H9 (cell line): ENCODE measurements at regions not wholly inside any gene's neighbourhood (a gene's known extent, or its start where the extent isn't known, plus 50 kb on each side); places are given as distances from the start of the nearest gene placed in this dataset.

Source experiments
- DNase-seq: peaks from one replicate; pipeline ENCODE4 v3.0.0-alpha.2; 2017
- H2AFZ ChIP-seq: one replicate; pipeline ENCODE4 v1.6.1; 2013; ENCODE audit warnings: mild to moderate bottlenecking, low read length, control low read depth, moderate library complexity
- H2AK5ac ChIP-seq: 2 replicates; pipeline ENCODE4 v1.6.1; 2013; ENCODE audit warnings: low read length, control low read depth, mixed read lengths; ENCODE audit not compliant: insufficient read length
- H2BK120ac ChIP-seq: one replicate; pipeline ENCODE4 v1.6.1; 2013; ENCODE audit warnings: low read depth, mild to moderate bottlenecking, low read length, control low read depth, inconsistent platforms; ENCODE audit not compliant: poor library complexity, severe bottlenecking
- H2BK12ac ChIP-seq: 2 replicates; pipeline ENCODE4 v1.6.1; 2013; ENCODE audit warnings: low read length, control low read depth, mixed read lengths, low read depth; ENCODE audit not compliant: insufficient read length
- H2BK15ac ChIP-seq: 2 replicates; pipeline ENCODE4 v1.6.1; 2013; ENCODE audit warnings: low read depth, low read length, control low read depth
- H2BK20ac ChIP-seq: one replicate; pipeline ENCODE4 v1.6.1; 2013; ENCODE audit warnings: low read depth, mild to moderate bottlenecking, low read length, control low read depth, inconsistent platforms; ENCODE audit not compliant: poor library complexity, severe bottlenecking
- H2BK5ac ChIP-seq: 2 replicates; pipeline ENCODE4 v1.6.1; 2013; ENCODE audit warnings: low read length, control low read depth, mixed read lengths; ENCODE audit not compliant: insufficient read length
- H3K14ac ChIP-seq: 2 replicates; pipeline ENCODE4 v1.6.1; 2013; ENCODE audit warnings: low read length, control low read depth; ENCODE audit not compliant: insufficient read depth
- H3K18ac ChIP-seq: 2 replicates; pipeline ENCODE4 v1.6.1; 2013; ENCODE audit warnings: low read depth, mild to moderate bottlenecking, mixed read lengths, low read length, control low read depth; ENCODE audit not compliant: insufficient read length
- H3K23ac ChIP-seq: 2 replicates; pipeline ENCODE4 v1.6.1; 2013; ENCODE audit warnings: low read length, control low read depth, mixed read lengths, low read depth; ENCODE audit not compliant: insufficient read length
- H3K23me2 ChIP-seq: 2 replicates; pipeline ENCODE4 v1.6.1; 2013; ENCODE audit warnings: low read depth, mild to moderate bottlenecking, mixed read lengths, low read length, control low read depth; ENCODE audit not compliant: insufficient read length, poor library complexity, severe bottlenecking
- H3K27ac ChIP-seq: 2 replicates; pipeline ENCODE4 v1.5.1; 2013; ENCODE audit warnings: low read length, control low read depth, mixed read lengths, low read depth; ENCODE audit not compliant: insufficient read length
- H3K27me3 ChIP-seq: 2 replicates; pipeline ENCODE4 v1.6.1; 2013; ENCODE audit warnings: low read length, control low read depth, inconsistent platforms; ENCODE audit not compliant: insufficient read depth
- H3K4ac ChIP-seq: 2 replicates; pipeline ENCODE4 v1.6.1; 2013; ENCODE audit warnings: low read depth, mild to moderate bottlenecking, control low read depth, inconsistent platforms, low read length, moderate library complexity
- H3K4me1 ChIP-seq: 2 replicates; pipeline ENCODE4 v1.6.1; 2013; ENCODE audit warnings: low read length, control low read depth, inconsistent platforms; ENCODE audit not compliant: insufficient read depth
- H3K4me2 ChIP-seq: 2 replicates; pipeline ENCODE4 v1.6.1; 2013; ENCODE audit warnings: low read length, control low read depth, mixed read lengths; ENCODE audit not compliant: insufficient read length, insufficient read depth
- H3K56ac ChIP-seq: 2 replicates; pipeline ENCODE4 v1.6.1; 2013; ENCODE audit warnings: low read depth, mild to moderate bottlenecking, mixed read lengths, low read length, control low read depth; ENCODE audit not compliant: insufficient read length
- H3K79me1 ChIP-seq: 2 replicates; pipeline ENCODE4 v1.6.1; 2013; ENCODE audit warnings: low read depth, mild to moderate bottlenecking, moderate library complexity, low read length, control low read depth, inconsistent platforms; ENCODE audit not compliant: insufficient read depth, poor library complexity, severe bottlenecking
- H3K79me2 ChIP-seq: 2 replicates; pipeline ENCODE4 v1.6.1; 2013; ENCODE audit warnings: low read length, control low read depth, inconsistent platforms; ENCODE audit not compliant: insufficient read depth
- H3K9ac ChIP-seq: 2 replicates; pipeline ENCODE4 v1.6.1; 2013; ENCODE audit warnings: low read length, control low read depth, mixed read lengths; ENCODE audit not compliant: insufficient read length; ENCODE audit errors: extremely low read depth
- H3K9me3 ChIP-seq: one replicate; pipeline ENCODE4 v1.6.1; 2013; ENCODE audit warnings: low read depth, low read length, inconsistent platforms; ENCODE audit not compliant: control insufficient read depth
- H3T11ph ChIP-seq: one replicate; pipeline ENCODE4 v1.6.1; 2013; ENCODE audit warnings: mild to moderate bottlenecking, low read length, control low read depth, inconsistent platforms
- H4K20me1 ChIP-seq: one replicate; pipeline ENCODE4 v1.6.1; 2013; ENCODE audit not compliant: control insufficient read depth, insufficient read length, insufficient read depth
- H4K5ac ChIP-seq: 2 replicates; pipeline ENCODE4 v1.6.1; 2013; ENCODE audit warnings: low read depth, mild to moderate bottlenecking, mixed read lengths, low read length, control low read depth; ENCODE audit not compliant: insufficient read length
- H4K8ac ChIP-seq: replicated peaks from 2 replicates; pipeline ENCODE4 v1.6.1; 2013; ENCODE audit warnings: low read length, control low read depth, mixed read lengths, low read depth; ENCODE audit not compliant: insufficient read length
- H4K91ac ChIP-seq: 2 replicates; pipeline ENCODE4 v1.6.1; 2013; ENCODE audit warnings: low read depth, mild to moderate bottlenecking, moderate library complexity, mixed read lengths, low read length, control low read depth; ENCODE audit not compliant: insufficient read length
- H3K27ac Mint-ChIP-seq, 3 experiments: 2 replicates in 2 of 3; 3 replicates in 1 of 3; pipeline ENCODE4 v1.8.0; 2020 to 2021; ENCODE audit warnings: mixed read lengths in 3 of 3, mild to moderate bottlenecking in 1 of 3, moderate library complexity in 1 of 3
- H3K27me3 Mint-ChIP-seq: 2 replicates; pipeline ENCODE4 v1.8.0; 2021; ENCODE audit warnings: low read depth, mild to moderate bottlenecking, moderate library complexity, mixed read lengths
- H3K36me3 Mint-ChIP-seq, 3 experiments: 2 replicates in 2 of 3; 3 replicates in 1 of 3; pipeline ENCODE4 v1.8.0; 2020 to 2021; ENCODE audit warnings: low read depth in 3 of 3, mixed read lengths in 3 of 3; ENCODE audit not compliant: insufficient read depth in 1 of 3
- H3K4me1 Mint-ChIP-seq, 2 experiments: 2 replicates each; pipeline ENCODE4 v1.8.0; 2020; ENCODE audit warnings: mixed read lengths in 2 of 2
- H3K4me3 Mint-ChIP-seq, 2 experiments: 2 replicates in 1 of 2; 3 replicates in 1 of 2; pipeline ENCODE4 v1.8.0; 2020 to 2021; ENCODE audit warnings: mild to moderate bottlenecking in 2 of 2, mixed read lengths in 2 of 2, moderate library complexity in 1 of 2
- H3K9me3 Mint-ChIP-seq, 2 experiments: 2 replicates in 1 of 2; 3 replicates in 1 of 2; pipeline ENCODE4 v1.8.0; 2020; ENCODE audit warnings: mild to moderate bottlenecking in 2 of 2, mixed read lengths in 2 of 2, moderate library complexity in 1 of 2
- CTCF ChIP-seq: fragments of 200-600 bp; sonication (generic); conservative IDR thresholded peaks from 3 replicates; pipeline ENCODE4 v1.8.0; 2021; ENCODE audit warnings: antibody characterized with exemption, mild to moderate bottlenecking
- WGBS: extraction: QIAGEN DNeasy Blood & Tissue Kit; methylation state at CpG from one replicate; pipeline ENCODE4 v1.1.7; 2013; ENCODE audit warnings: missing lambda C conversion rate, low lambda C conversion rate, mixed read lengths; ENCODE audit not compliant: insufficient read length; ENCODE audit errors: extremely low coverage; 5-methylcytosine and 5-hydroxymethylcytosine counted together

- no peaks in the 10 kb centered on the region for H3K4me1 ChIP-seq
- no peak overlapping the region for H2BK5ac ChIP-seq
- no CpG with 5 or more reads among the region's 19 CpGs for WGBS
- no peak overlapping the region for H2BK15ac ChIP-seq
- H3K4ac ChIP-seq: no peak overlapping the region
- no peak overlapping the region for H3T11ph ChIP-seq
- H2BK120ac ChIP-seq: no peak overlapping the region
- H3K27ac ChIP-seq: no peak overlapping the region
- H2BK20ac ChIP-seq: no peak overlapping the region
- H4K91ac ChIP-seq: no peak overlapping the region
- no peak overlapping the region for H2AFZ ChIP-seq
- Mint-ChIP-seq H3K36me3 (no peaks in the 10 kb centered on the region), H3K27me3 (no peaks in the 10 kb centered on the region), H3K27ac (no peak overlapping the region; a peak in 1 of 7 replicates), H3K4me3 (no peak overlapping the region), H3K9me3 (peaks cover 0 to 3% of the 10 kb centered on the region in 2 experiments; a peak in 1 of 5 replicates), H3K4me1 (peaks cover 3 to 8% of the 10 kb centered on the region in 2 experiments; a peak in 2 of 4 replicates)
- no peak overlapping the region for H4K8ac ChIP-seq
- no peak overlapping the region for H3K4me2 ChIP-seq
- DNase-seq: no peak
- no peak overlapping the region for H3K56ac ChIP-seq
- H3K14ac ChIP-seq: no peak overlapping the region
- H2AK5ac ChIP-seq: no peak overlapping the region
- H3K23ac ChIP-seq: no peak overlapping the region
- no peaks in the 10 kb centered on the region for H3K27me3 ChIP-seq
- H3K9ac ChIP-seq: no peak overlapping the region
- no peak for TF ChIP-seq CTCF
- H3K79me1 ChIP-seq: no peaks in the 10 kb centered on the region
- no peaks in the 10 kb centered on the region for H3K9me3 ChIP-seq
- H2BK12ac ChIP-seq: no peak overlapping the region
- no peak overlapping the region for H3K18ac ChIP-seq
- H4K5ac ChIP-seq: no peak overlapping the region
- H4K20me1 ChIP-seq: no peaks in the 10 kb centered on the region
- H3K23me2 ChIP-seq: no peaks in the 10 kb centered on the region
- no peaks in the 10 kb centered on the region for H3K79me2 ChIP-seq
Measured at GRCh38 chr15:99454941-99455788, 110.6 kb upstream of the MEF2A start.
